ENCODE measurements at regions not wholly inside any gene's neighbourhood (a gene's known extent, or its start where the extent isn't known, plus 50 kb on each side); places are given as distances from the start of the nearest gene placed in this dataset.

DNA sequence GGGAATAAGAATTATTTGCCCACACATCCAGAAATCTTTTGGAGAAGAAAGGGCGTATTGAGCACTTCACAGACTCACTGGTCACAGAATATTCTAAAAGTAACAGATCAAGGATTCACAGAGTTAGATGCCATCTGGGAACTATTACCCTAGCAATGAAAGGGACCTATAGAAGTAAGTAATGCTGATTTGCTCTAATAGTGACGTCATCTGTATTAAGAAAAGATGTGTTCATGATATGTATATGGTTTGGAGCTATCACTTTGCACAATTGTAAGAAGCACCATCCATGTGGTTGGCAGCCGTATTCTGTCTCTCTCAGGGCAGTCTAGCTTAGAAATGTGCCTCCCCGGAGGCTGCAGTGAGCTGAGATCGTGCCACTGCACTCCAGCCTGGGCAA lies 52.8 kb upstream of the SV2C start:
- ATAC-seq, result no peak

DNA sequence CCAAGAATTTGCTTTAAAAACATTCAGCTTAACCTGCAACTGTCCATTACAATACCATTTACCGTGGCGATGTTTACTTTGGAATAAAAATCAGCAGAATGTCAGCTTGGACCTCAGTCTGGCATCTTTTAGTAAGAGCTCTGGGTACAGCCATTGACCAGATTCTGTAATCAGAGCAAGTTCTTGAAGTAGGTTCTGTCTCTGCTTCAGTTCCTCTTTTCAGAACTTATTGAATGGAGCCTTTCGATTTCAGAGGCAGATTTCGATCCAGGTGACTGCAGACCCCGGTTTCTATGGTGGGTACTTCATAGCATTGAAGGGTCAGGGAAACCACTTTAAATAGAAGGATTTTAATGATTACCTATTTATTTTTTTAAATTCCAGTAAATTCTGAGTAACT lies 53.4 kb upstream of the SV2C start:
- no peak for ATAC-seq

DNA sequence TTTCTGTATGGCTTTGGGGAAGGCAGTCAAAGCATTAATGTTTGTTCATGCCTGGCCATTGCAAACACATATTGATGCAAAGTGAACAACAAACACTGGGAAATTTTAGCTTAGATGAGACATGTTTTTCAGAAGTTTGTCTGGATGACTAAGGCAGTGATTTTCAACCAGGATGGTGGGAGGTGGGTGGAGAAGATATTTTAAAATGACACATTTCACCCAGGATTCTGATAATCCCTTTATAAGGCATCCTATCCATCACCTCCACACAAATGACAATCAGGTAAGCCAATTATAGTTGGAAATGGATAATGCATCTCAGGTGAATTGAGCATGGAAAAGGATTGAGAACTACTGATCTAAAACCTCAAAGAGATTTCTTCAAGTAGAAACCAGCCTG lies 57.4 kb upstream of the SV2C start:
- ATAC-seq, result no peak

DNA sequence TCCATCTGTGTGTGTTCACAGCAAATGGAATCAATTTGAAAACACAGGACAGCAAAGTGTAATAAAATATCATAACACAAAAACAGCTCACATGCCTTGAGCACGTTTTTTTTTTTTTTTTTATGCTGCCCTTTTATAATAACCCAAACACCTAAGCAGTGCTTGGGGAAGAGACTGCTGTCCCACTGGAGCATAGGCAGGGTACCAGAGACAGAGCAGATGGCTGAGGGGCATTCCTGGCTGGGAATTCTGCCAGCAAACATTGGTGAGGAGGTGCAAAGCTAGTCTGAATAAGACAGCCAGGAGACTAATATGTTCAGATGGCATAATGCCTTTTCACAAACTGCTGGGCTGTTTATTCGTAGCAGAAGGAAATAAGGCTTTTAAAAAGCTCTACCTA lies 58.1 kb upstream of the SV2C start:
- ATAC-seq, result no peak

DNA sequence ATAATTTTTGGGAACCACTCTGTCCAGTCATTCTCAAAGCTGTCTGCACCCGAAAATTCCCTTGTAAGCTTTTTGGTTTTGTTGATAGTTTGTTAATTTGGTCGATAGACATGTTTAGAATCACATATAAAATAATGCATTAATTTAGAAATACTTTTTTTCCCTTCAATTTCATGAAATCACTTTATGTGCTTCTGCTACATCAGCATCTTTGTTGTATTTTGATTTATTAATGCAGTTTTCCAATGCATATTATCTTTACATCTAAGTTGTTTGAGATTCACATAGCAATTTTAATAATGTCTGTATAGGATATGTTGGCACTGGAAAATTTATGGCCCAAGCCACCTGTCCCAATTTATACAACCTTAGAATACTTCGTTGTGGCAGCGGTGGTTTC lies 60.6 kb upstream of the SV2C start:
- ATAC-seq, result no peak

DNA sequence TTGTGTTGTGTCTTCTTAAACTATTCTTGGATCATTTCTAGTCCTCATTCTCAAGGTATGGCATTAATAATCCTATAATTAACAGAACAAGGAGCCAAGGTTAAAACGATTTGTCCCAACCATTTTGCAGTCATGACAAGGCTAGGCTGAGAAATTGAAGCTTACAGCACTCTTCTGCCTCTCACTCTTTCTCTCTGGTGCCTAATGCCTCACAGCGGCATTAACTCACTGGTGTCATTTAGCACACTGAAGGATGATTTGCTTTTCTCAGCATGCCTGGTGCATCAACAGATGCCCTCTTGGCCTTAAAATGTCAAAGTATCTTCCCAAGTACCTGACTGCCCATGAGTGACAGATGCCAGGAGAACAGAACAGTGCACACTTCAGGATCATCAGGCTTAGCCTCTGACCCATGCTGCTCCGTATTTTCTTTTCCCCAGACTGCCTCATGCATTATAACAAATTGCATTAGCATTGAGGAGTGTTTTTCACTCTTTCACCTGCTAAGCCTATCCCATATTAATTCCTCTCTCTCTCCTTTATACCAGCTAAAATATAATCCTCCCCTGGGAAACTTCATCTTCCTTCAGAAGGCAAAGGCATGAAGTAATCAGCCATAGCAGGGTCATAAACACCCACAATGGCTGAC lies 61.1 kb upstream of the SV2C start:
- ATAC-seq, result no peak

DNA sequence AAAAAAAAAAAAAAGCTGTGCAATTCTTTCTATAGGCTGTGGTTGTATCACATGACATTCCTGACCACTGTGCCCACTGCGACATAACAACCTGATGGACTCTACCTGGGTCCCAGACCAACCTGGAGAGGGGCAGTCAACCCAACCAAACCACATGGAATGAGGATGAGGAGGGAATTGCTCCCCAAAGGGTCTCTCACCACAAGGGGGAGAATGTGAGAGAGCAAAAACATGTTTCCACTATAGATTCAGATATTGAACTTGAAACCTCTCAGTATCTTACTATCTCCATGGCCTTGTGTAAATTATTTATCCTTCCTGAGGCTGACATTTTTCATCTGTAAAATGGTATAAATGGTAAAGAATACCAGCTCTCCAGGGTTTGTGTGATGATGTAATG lies 66.9 kb upstream of the SV2C start:
- no peak for ATAC-seq

DNA sequence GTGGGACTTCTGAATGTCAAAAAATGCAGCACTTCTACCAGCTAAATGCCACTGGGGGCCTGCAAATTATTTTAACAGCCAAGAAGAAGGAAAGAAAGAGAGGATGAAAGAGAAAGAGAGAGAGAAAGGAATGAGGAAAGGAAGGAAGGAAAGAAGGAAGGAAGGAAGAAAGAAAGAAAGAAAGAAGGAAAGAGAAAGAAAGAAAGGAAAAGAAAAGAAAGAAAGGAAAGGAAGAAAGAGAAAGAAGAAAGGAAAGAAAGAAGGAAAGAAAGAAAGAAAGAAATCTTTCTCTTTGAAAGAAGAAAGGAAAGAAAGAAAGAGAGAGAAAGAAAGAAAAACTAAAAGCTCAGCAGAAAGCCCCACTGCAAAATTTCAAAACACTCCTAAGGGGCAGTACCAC lies 69.2 kb upstream of the SV2C start:
- no peak for ATAC-seq

DNA sequence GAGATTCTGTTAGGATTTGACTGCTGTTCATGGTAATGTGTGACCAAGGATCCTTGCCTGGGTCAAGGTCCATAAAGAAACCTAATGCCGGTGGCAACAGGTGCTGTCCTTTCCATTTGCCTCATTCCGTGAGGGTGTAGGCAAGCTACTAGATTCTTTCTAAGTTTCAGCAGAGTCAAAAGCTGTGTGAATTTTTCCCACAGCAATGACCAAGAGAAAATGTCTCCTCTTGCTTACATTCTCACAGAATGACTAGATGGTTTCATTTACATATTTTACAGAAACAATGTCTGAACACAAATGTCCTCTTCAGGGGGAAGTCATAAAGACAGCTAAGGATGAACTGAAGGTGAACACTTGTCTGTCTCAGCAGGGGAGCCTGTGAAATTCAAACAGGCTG lies 75.3 kb upstream of the SV2C start:
- ATAC-seq, result no peak

DNA sequence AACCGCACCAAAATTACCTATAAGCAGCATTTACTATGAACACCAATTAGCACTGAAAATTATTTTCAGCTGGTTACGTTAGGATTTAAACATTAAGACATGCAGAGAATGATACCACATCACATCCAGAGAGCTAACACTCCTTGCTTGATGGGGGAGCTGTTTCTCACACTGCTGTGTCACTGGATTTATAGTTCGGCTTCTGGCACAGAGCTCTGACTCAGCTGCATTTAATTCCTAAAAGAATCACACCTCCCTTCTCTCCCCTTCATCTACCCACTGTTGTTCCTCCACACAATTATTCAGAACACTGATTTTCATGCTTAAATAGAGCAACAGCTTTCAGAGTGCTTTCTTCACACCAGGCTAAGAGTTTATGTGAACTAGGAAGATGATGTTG lies 82.6 kb upstream of the SV2C start:
- no peak for ATAC-seq

DNA sequence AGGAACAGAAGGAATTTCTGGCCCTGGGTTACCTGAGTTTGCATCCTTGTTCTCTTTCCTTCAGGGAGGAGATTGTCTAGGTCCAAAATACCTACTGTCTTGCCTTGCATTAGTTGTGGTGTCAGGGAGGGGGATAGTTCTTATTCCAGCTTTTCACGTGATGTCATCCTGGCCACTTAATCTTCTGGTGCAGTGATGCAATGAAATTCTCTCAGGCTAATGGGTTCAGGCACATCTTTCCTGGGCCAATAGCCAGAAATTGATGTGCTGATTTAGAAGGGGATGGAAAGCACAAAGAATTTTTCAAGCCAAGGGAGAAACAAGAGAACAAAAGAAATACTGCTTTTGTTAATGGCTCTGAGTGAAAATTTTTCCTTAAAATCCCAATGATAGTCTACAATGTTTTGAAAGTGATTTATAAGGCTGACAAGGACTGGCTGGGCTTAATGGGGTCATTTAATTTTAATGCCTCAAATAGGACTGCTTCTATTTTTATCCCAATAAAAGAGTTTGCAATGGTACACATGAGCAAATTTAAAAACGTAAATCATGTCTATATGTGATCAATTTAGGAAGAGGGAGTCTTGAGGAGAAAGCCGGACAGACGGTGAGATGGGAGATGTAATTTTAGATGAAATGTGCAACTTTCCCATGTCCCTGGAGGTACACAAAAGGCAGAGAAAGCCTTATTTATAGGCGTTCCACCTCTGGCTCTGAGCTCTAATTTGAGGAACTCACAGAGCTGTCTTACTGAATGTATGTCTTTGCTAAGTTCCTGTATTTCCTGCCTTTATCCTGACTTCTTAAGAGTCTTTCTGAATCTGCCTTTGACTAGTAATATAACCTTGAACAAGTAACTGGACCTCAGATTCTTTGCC lies 89.3 kb upstream of the SV2C start:
- ATAC-seq, result no peak

DNA sequence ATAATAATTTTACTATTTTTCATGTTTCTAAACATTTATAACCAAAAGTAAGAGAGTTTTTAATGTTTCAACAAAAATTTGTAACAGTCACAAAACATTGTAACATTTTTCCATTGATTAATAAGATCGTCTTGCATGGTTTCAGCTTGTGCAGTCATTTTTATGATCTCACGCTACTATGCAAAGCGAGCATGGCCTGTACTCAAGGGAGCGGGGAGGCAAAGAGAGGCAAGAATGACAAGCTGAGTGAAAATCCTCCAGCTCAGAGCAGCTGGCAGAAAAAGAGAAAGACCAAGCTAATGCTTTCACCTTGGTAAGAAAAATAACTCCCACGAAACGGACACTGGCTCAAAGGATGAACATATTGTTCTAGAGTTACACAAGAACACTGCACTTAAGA lies 90.0 kb upstream of the SV2C start:
- no peak for ATAC-seq

DNA sequence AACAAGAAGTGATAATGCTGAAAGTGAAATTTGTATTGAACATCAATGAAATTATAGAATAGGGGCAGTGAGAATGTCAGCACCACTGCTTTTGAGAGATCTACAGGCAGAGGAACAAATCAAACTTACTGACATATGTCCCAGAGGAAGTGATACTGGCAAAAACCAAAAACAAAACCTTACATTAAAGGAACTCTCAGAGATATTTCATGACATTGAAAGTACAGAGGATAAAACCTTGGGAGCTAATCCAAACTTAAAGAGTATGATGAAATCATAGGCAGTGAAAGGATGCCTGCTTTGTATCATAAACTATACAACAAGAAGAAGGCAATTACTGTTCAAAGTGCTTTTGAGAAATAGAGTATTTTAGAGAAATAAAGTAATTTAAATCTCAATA lies 90.4 kb upstream of the SV2C start:
- ATAC-seq, result no peak

DNA sequence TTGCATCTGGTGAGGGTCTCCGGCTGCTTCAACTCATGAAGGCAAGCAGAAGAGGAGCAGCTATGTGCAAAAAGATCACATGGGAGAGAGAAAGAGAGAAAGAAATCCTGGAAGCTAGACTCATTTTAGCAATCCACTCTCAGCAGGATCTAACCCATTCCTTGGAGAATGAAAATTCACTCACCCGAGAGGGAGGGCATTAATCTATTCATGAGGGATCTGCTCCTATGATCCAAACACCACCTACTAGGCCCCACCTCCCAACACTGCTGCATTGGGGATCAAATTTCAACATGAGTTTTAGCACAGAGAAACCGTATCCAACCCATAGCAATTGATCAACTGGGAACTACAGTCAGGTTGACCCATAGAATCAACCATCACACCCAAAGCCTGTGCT lies 98.1 kb upstream of the SV2C start:
- no peak for ATAC-seq

DNA sequence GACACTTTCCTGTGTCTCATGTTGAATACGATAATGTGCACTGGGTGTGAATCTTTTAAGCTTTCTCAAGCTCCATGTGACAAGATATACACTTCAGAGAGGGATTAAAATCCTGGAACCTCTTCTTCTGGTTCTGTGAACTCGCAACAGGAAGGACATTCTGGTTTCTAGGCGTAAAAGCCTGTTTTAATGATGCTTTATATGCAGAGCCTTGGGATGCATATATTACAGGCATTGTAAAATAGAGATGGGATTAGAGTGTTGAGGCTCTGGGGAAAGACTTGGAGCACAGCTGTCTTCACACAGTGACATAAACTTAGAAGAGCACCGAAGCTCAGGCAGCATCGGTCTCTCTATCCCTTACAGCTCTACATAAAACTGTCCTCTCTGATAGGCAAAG lies 107.7 kb upstream of the SV2C start:
- no peak for ATAC-seq

DNA sequence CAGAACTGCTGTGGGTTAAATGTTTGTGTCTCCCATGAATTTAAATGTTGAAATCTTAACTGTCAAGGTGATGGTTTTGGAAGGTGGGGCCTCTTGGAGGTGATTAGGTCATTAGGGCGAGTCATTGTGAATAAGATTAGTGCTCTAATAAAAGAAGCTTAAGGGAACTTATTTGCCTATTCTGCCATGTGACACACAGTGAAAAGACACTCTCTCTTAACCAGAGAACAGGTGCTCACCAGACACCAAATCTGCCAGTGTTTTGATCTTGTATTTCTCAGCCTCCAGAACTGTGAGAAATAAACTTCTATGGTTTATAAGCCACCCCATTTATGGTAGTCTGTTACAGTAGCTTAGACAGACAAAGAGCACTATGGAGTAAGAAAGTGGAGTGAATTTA lies 117.9 kb upstream of the SV2C start:
- ATAC-seq, result no peak

DNA sequence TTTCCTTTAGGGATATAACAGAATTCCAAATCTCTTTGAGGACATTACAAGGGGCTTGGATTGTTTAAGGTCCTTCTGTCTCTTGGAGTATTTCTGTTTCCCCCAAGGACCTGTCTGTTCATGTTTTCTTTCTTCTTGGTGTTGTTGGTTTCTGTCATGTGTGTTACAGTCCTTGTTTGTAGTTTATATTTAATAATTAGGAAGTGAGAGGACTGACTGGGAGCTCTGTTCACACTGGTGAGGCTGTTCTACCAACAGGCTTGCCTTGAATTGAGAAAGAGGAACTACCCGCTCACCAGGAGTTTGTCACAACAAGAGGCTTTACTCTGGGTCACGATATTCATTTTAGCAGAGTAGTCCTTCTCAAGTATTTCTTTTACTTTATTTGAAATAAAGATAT lies 119.2 kb upstream of the SV2C start:
- peak in 1 of 2 donors; percentile 24 for ATAC-seq

DNA sequence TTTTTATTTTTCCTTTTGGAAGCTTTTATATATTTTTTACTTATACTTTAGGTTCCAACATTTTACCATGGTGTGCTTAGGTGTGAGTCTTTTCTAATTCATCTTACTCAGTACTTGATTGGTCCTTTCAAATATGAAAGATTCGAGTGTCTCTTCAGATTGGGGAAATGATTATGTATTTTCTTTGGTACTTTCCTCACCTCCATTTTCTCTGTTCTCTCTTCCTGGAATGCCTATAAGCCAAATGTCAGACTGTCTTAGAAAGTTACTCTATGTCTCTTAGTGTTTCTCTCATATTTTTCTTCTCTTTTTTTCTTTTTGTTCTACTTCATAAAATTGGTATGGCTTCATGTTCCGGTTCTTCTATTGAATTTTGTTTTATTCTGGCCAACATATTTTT lies 119.6 kb upstream of the SV2C start:
- ATAC-seq, result no peak

DNA sequence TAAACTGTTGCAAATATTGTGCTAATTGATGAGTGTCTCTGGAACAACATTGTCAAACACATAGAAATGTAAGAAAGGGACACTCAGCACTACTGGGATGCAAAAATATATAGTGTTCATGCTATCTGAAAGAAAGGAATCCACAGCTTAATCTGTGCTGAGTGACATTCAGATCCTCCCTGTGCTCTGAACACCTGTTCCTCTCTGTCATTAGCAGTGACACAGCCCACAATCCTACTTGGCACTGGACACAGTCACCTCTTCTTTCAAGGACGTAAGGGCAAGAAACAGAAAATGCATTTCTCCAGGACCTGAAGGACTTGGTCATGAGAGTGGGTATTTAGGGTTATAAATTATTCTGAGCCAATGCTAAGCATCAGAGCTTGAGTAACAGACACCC lies 121.4 kb upstream of the SV2C start:
- no peak for ATAC-seq

DNA sequence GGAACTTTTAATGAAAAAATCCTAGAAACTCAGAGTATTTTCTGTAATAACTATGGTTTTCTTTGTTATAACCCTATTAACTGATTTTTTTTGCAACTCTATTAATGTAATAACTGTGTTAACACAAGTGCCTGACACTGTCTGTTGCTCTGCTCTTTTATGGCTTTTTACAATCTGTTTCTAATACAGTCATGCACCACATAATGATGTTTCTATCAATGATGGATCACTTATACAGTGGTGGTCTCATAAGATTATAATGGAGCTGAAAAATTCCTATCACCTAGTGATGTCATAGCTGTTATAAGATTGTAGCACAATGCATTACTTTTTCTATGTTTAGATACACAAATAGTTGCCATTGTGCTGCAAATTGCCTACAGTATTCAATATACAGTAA lies 123.1 kb upstream of the SV2C start:
- no peak for ATAC-seq

DNA sequence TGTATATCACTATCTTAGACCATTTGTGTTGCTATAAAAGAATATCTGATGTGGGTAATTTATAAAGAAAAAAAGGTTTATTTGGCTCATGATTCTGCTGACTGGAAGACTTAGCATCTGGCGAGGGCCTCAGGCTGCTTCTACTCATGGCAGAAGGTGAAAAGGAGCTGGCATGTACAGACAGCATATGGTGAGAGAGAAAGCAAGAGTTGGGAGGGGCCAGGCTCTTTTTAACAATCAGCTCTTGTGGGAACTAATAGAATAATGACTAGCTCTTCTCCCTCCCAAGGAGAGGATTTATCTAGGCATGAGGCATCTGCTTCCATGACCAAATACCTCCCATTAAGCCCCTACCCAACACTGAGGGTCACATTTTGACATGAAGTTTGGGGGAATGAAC lies 130.2 kb upstream of the SV2C start:
- ATAC-seq, result no peak

DNA sequence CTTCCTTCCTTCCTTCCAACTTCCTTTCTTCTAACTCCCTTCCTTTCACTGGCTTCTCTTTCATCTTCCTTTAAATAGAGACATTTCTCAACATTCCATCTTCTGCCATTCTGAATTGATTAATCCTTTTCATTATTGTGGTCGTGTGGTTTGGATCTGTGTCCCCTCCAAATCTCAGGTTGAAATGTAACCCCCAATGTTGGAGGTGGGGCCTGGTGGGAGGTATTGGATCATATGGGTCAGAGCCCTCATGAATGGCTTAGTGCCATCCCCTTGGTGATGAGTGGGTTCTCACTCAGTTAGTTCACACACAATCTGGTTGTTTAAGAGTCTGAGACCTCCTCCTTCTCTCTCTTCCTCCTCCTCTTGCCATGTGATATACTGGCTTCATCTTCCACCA lies 130.9 kb upstream of the SV2C start:
- no peak for ATAC-seq

DNA sequence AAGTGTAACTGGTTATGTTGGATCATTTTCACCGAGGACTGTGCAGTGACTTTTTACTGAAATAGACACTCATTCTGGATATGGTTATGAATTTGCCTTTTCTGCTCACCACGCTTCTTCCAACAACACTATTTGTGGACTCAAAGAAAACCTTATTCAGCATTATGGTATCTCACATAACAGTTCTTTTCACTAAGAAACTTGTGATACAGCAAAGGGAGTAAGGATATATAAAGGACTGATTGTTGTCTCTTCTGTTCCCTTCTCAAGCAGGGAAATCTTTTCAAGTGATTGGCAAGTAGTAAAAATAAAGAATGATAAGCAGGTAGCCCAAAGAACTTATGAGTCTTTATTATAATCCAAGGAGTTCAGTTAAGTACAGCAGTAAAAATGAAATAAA lies 131.5 kb upstream of the SV2C start:
- ATAC-seq, result no peak

DNA sequence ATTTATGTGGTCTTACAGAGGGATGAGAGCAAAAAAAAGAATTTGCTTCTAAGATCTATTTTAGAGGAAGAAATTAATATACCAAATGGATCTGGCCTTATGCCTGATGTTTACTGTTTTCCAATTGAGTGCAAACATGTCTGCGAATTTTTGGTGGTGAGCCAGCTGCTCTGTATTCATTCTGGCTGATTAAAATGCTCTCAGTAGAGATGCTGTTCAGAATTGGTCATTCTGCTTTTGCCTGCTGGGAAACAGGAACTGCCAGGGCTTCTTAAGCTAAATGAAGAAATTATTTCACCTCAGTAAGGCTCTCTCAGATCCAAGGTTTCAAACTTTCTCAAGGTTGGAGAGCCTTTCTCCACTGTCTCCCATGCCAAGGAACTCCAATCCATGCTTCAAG lies 132.0 kb upstream of the SV2C start:
- ATAC-seq, result no peak

DNA sequence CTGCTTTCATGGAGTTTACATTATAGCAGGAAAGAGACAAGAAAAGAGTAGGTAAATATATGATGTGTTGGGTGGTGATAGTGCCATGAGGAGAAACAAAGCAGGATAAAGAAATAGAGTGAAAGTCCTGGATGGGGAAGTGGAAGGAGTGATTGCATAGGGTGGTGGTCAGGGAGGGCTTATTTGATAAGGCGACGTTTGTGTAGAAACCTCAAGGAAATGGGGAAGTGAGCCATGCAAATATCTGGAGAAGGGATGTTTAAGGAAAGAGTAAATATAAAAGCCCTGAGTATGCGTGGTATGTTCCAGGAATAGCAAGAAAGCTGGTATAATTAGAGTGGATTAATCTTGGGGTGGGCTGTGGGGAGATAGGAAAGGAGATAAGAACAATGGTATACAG lies 134.7 kb upstream of the SV2C start:
- no peak for ATAC-seq

Measured in activated CD4-positive, CD25-positive, alpha-beta regulatory T cell treated with anti-CD3 and anti-CD28 coated beads, Interleukin-2, amount 50 U/mL, for 24 hours (primary cell).